ENCODE measurements at regions not wholly inside any gene's neighbourhood (a gene's known extent, or its start where the extent isn't known, plus 50 kb on each side); places are given as distances from the start of the nearest gene placed in this dataset.

- Mint-ChIP-seq H3K27ac (no peak overlapping the region), H3K36me3 (no peaks in the 10 kb centered on the region), H3K27me3 (ENCODE audit: low read depth) (no peaks in the 10 kb centered on the region)
Observed at GRCh38 chr21:31609081-31609480, 50.4 kb upstream of the SOD1 start.

GRCh38 chr21:31607791-31608190 is 51.7 kb upstream of the SOD1 start:
- no peaks in the 10 kb centered on the region for H3K4me1 Mint-ChIP-seq
- DNase-seq (ENCODE audit: low spot score in 2 of 2, unreplicated experiment in 2 of 2) = no peak
- H3K9me3 Mint-ChIP-seq = peaks cover 12% of the 10 kb centered on the region
- no peak for TF ChIP-seq CTCF (IDR thresholded peaks at IDR 0.05; ENCODE audit: unreplicated experiment)
- no peaks in the 10 kb centered on the region for H3K27me3 Mint-ChIP-seq (ENCODE audit: low read depth)
- no peaks in the 10 kb centered on the region for H3K36me3 Mint-ChIP-seq
- no peak overlapping the region for H3K27ac Mint-ChIP-seq
- no peak overlapping the region for H3K4me3 Mint-ChIP-seq

More at GRCh38 chr21:31609081-31609480, 50.4 kb upstream of the SOD1 start:
- no peak for TF ChIP-seq CTCF (IDR thresholded peaks at IDR 0.05; ENCODE audit: unreplicated experiment)
- Mint-ChIP-seq H3K9me3 (peaks cover 12% of the 10 kb centered on the region), H3K4me1 (no peaks in the 10 kb centered on the region), H3K4me3 (no peak overlapping the region)
- no peak for DNase-seq (ENCODE audit: low spot score in 2 of 2, unreplicated experiment in 2 of 2)

- Mint-ChIP-seq H3K4me3 (no peak overlapping the region), H3K36me3 (no peaks in the 10 kb centered on the region), H3K9me3 (peaks cover 12% of the 10 kb centered on the region), H3K4me1 (no peaks in the 10 kb centered on the region), H3K27ac (no peak overlapping the region), H3K27me3 (ENCODE audit: low read depth) (no peaks in the 10 kb centered on the region)
- DNase-seq (ENCODE audit: low spot score in 2 of 2, unreplicated experiment in 2 of 2) = no peak
- no peak for TF ChIP-seq CTCF (IDR thresholded peaks at IDR 0.05; ENCODE audit: unreplicated experiment)
Observed at GRCh38 chr21:31606081-31606874, 53.2 kb upstream of the SOD1 start.

- H3K4me1 Mint-ChIP-seq = no peaks in the 10 kb centered on the region
- TF ChIP-seq CTCF (IDR thresholded peaks at IDR 0.05; ENCODE audit: unreplicated experiment) = peak; percentile 98
- no peak overlapping the region for H3K27ac Mint-ChIP-seq
- H3K9me3 Mint-ChIP-seq = peaks cover 8% of the 10 kb centered on the region
- no peaks in the 10 kb centered on the region for H3K27me3 Mint-ChIP-seq (ENCODE audit: low read depth)
- no peak overlapping the region for H3K4me3 Mint-ChIP-seq
- H3K36me3 Mint-ChIP-seq = no peaks in the 10 kb centered on the region
- DNase-seq (ENCODE audit: low spot score in 2 of 2, unreplicated experiment in 2 of 2) = peak; percentile 51 to 66
Observed at GRCh38 chr21:31604591-31605190, 54.8 kb upstream of the SOD1 start.

GRCh38 chr21:31599563-31599962 is 59.9 kb upstream of the SOD1 start:
- H3K27ac Mint-ChIP-seq = no peak overlapping the region
- H3K36me3 Mint-ChIP-seq = peaks cover 2% of the 10 kb centered on the region
- H3K4me3 Mint-ChIP-seq = no peak overlapping the region
- H3K4me1 Mint-ChIP-seq = no peaks in the 10 kb centered on the region
- peaks cover 5% of the 10 kb centered on the region for H3K9me3 Mint-ChIP-seq
- no peak for TF ChIP-seq CTCF (IDR thresholded peaks at IDR 0.05; ENCODE audit: unreplicated experiment)
- H3K27me3 Mint-ChIP-seq (ENCODE audit: low read depth) = peaks cover 3% of the 10 kb centered on the region
- no peak for DNase-seq (ENCODE audit: low spot score in 2 of 2, unreplicated experiment in 2 of 2)
